DMS79 (cell line): ENCODE measurements at regions not wholly inside any gene's neighbourhood (a gene's known extent, or its start where the extent isn't known, plus 50 kb on each side); places are given as distances from the start of the nearest gene placed in this dataset.
"Not testable (repeated sequence)": the region's sequence is repeated elsewhere in the genome, so short reads cannot be mapped to it uniquely, and the experiment has no call there.

Source experiments
- DNase-seq: peaks from one replicate; lab custom pipeline; 2025; lab: John Stamatoyannopoulos, UW

GRCh38 chr3:72535772-72536171 is 312.5 kb downstream of the SHQ1 start:
- DNase-seq, result no peak

GRCh38 chr3:72533591-72534473 is 314.4 kb downstream of the SHQ1 start:
- no peak for DNase-seq

- no peak for DNase-seq
These were observed 317.8 kb downstream of the SHQ1 start for GRCh38 chr3:72530426-72530825.

- DNase-seq, result no peak
These were observed 319.2 kb downstream of the SHQ1 start for GRCh38 chr3:72529081-72529480.

GRCh38 chr3:72523429-72524151 is 324.7 kb downstream of the SHQ1 start:
- DNase-seq, result peak; percentile 47

- DNase-seq, result no peak
These were observed 327.4 kb downstream of the SHQ1 start for GRCh38 chr3:72520690-72521308.

- no peak for DNase-seq
These were observed 328.2 kb downstream of the SHQ1 start for GRCh38 chr3:72519946-72520604.

- no peak for DNase-seq
These were observed 330.3 kb downstream of the SHQ1 start for GRCh38 chr3:72517921-72518424.

GRCh38 chr3:72517336-72517735 is 330.9 kb downstream of the SHQ1 start:
- no peak for DNase-seq

GRCh38 chr3:72516361-72516760 is 331.9 kb downstream of the SHQ1 start:
- DNase-seq, result no peak

GRCh38 chr3:72515941-72516340 is 332.3 kb downstream of the SHQ1 start:
- DNase-seq, result no peak

GRCh38 chr3:72515281-72515680 is 333.0 kb downstream of the SHQ1 start:
- DNase-seq, result no peak

GRCh38 chr3:72510247-72510646 is 338.0 kb downstream of the SHQ1 start:
- DNase-seq, result no peak

- DNase-seq, result no peak
These were observed 342.5 kb downstream of the SHQ1 start for GRCh38 chr3:72505539-72506405.

GRCh38 chr3:72497501-72497900 is 350.7 kb downstream of the SHQ1 start:
- not testable (repeated sequence) for DNase-seq

GRCh38 chr3:72496051-72496670 is 352.1 kb downstream of the SHQ1 start:
- DNase-seq, result no peak

- no peak for DNase-seq
These were observed 353.6 kb downstream of the SHQ1 start for GRCh38 chr3:72494626-72495025.

- no peak for DNase-seq
These were observed 354.1 kb downstream of the SHQ1 start for GRCh38 chr3:72494130-72494529.

GRCh38 chr3:72492240-72492639 is 356.0 kb downstream of the SHQ1 start:
- DNase-seq, result no peak

- no peak for DNase-seq
These were observed 357.4 kb downstream of the SHQ1 start for GRCh38 chr3:72490688-72491435.
